ENCODE measurements at regions not wholly inside any gene's neighbourhood (a gene's known extent, or its start where the extent isn't known, plus 50 kb on each side); places are given as distances from the start of the nearest gene placed in this dataset.

GRCh38 chr7:69283421-69283820 lies 314.9 kb upstream of the AUTS2 start:
- Histone ChIP-seq H3K79me2 (ENCODE audit: insufficient read depth, low read length) (no peaks in the 10 kb centered on the region), H3K9ac (ENCODE audit: low read depth, low read length, poor library complexity, severe bottlenecking) (no peak overlapping the region), H3K36me3 (ENCODE audit: insufficient read depth, low read length) (no peaks in the 10 kb centered on the region), H2AFZ (ENCODE audit: low read length) (no peak overlapping the region), H4K20me1 (ENCODE audit: insufficient read depth, low read length, poor library complexity, severe bottlenecking) (no peaks in the 10 kb centered on the region), H3F3A (ENCODE audit: low read depth) (no peaks in the 10 kb centered on the region), H3K9me2 (replicated peaks; ENCODE audit: low read depth, low read length) (no peaks in the 10 kb centered on the region), H3K4me1 (ENCODE audit: insufficient read depth, low read length, poor library complexity, severe bottlenecking) (no peaks in the 10 kb centered on the region), H3K27me3 (ENCODE audit: insufficient read depth, low read length, poor library complexity, severe bottlenecking) (no peaks in the 10 kb centered on the region), H3K9me3 (ENCODE audit: insufficient read depth, low read depth, low read length) (no peaks in the 10 kb centered on the region; the same call in 1 of the 2 replicates), H3K4me3 (ENCODE audit: low read length, poor library complexity, severe bottlenecking) (no peak overlapping the region), H3K4me2 (ENCODE audit: low read depth, low read length, poor library complexity, severe bottlenecking) (no peak overlapping the region)
- no peak for TF ChIP-seq CTCF (conservative IDR thresholded peaks at IDR 0.05; ENCODE audit: low read length)
- no peak for TF ChIP-seq EZH2phosphoT487 (IDR thresholded peaks at IDR 0.05; ENCODE audit: borderline replicate concordance)

- Histone ChIP-seq H3K9ac (ENCODE audit: low read depth, low read length, poor library complexity, severe bottlenecking) (no peak overlapping the region), H3F3A (ENCODE audit: low read depth) (no peaks in the 10 kb centered on the region), H3K4me2 (ENCODE audit: low read depth, low read length, poor library complexity, severe bottlenecking) (no peak overlapping the region), H3K36me3 (ENCODE audit: insufficient read depth, low read length) (no peaks in the 10 kb centered on the region), H3K9me3 (ENCODE audit: insufficient read depth, low read depth, low read length) (no peaks in the 10 kb centered on the region; the same call in 1 of the 2 replicates), H3K9me2 (replicated peaks; ENCODE audit: low read depth, low read length) (no peaks in the 10 kb centered on the region), H3K4me3 (ENCODE audit: low read length, poor library complexity, severe bottlenecking) (no peak overlapping the region), H3K4me1 (ENCODE audit: insufficient read depth, low read length, poor library complexity, severe bottlenecking) (no peaks in the 10 kb centered on the region), H3K27me3 (ENCODE audit: insufficient read depth, low read length, poor library complexity, severe bottlenecking) (no peaks in the 10 kb centered on the region), H4K20me1 (ENCODE audit: insufficient read depth, low read length, poor library complexity, severe bottlenecking) (no peaks in the 10 kb centered on the region), H3K79me2 (ENCODE audit: insufficient read depth, low read length) (no peaks in the 10 kb centered on the region), H2AFZ (ENCODE audit: low read length) (no peak overlapping the region)
- TF ChIP-seq EZH2phosphoT487 (IDR thresholded peaks at IDR 0.05; ENCODE audit: borderline replicate concordance) (no peak), CTCF (conservative IDR thresholded peaks at IDR 0.05; ENCODE audit: low read length) (no peak)
Observed at GRCh38 chr7:69285854-69286253, 312.4 kb upstream of the AUTS2 start.

- no peaks in the 10 kb centered on the region for H4K20me1 ChIP-seq (ENCODE audit: insufficient read depth, low read length, poor library complexity, severe bottlenecking)
- H3K4me3 ChIP-seq (ENCODE audit: low read length, poor library complexity, severe bottlenecking), result no peak overlapping the region
- no peak overlapping the region for H3K4me2 ChIP-seq (ENCODE audit: low read depth, low read length, poor library complexity, severe bottlenecking)
- H3F3A ChIP-seq (ENCODE audit: low read depth), result no peaks in the 10 kb centered on the region
- H3K4me1 ChIP-seq (ENCODE audit: insufficient read depth, low read length, poor library complexity, severe bottlenecking), result no peaks in the 10 kb centered on the region
- H2AFZ ChIP-seq (ENCODE audit: low read length), result no peak overlapping the region
- TF ChIP-seq EZH2phosphoT487 (IDR thresholded peaks at IDR 0.05; ENCODE audit: borderline replicate concordance) (no peak), CTCF (conservative IDR thresholded peaks at IDR 0.05; ENCODE audit: low read length) (no peak)
- H3K9me2 ChIP-seq (replicated peaks; ENCODE audit: low read depth, low read length), result no peaks in the 10 kb centered on the region
- H3K9me3 ChIP-seq (ENCODE audit: insufficient read depth, low read depth, low read length), result no peaks in the 10 kb centered on the region
- no peaks in the 10 kb centered on the region for H3K27me3 ChIP-seq (ENCODE audit: insufficient read depth, low read length, poor library complexity, severe bottlenecking)
- no peak overlapping the region for H3K9ac ChIP-seq (ENCODE audit: low read depth, low read length, poor library complexity, severe bottlenecking)
- no peaks in the 10 kb centered on the region for H3K79me2 ChIP-seq (ENCODE audit: insufficient read depth, low read length)
- H3K36me3 ChIP-seq (ENCODE audit: insufficient read depth, low read length), result no peaks in the 10 kb centered on the region
Observed at GRCh38 chr7:69295977-69296376, 302.3 kb upstream of the AUTS2 start.
